HCT116 (cell line): ENCODE measurements at regions not wholly inside any gene's neighbourhood (a gene's known extent, or its start where the extent isn't known, plus 50 kb on each side); places are given as distances from the start of the nearest gene placed in this dataset.

Source experiments
- ATAC-seq: fragments of 200-7000 bp; cut with Tn5 transposase; 2 replicates; pipeline ENCODE4 v1.9.1; 2020; ENCODE audit warnings: mild to moderate bottlenecking, moderate library complexity
- BruUV-seq: library from RNA; stranded (reverse); fragments of 400-500 nt; replicated peaks from 2 replicates; lab custom pipeline; 2021; lab: Mats Ljungman, UMichigan
- CTCF ChIA-PET: fragments of 300-600 bp; sonication (Branson Sonifier 250); formaldehyde crosslinking; loops from one replicate; lab custom pipeline; 2021; ENCODE audit warnings: antibody characterized with exemption; lab: Charles Lee
- POLR2A ChIA-PET: fragments of 300-600, 350-600 bp; sonication (Branson Sonifier 250); formaldehyde crosslinking; loops from one replicate; lab custom pipeline; 2021; ENCODE audit warnings: antibody characterized with exemption; lab: Charles Lee
- RAD21 ChIA-PET, 2 experiments: fragments of 300-600 bp; sonication (Branson Sonifier 250); formaldehyde crosslinking; loops; one replicate each; lab custom pipeline; 2023; ENCODE audit warnings: low total read pairs in 2 of 2; ENCODE audit not compliant: uncharacterized antibody in 2 of 2, unreplicated experiment in 2 of 2, low non-redundant PET in 1 of 2; lab: Charles Lee
- DNase-seq: peaks from one replicate; pipeline ENCODE4 v3.0.0-alpha.2; 2010; ENCODE audit warnings: low read depth, low spot score
- H2AFZ ChIP-seq: fragments of 200-600 bp; shearing (Covaris generic), sonication (generic); 2 replicates; pipeline ENCODE4 v1.6.1; 2017; ENCODE audit warnings: low read depth, mixed run types, mixed read lengths, antibody characterized with exemption, low read length; ENCODE audit not compliant: poor library complexity, severe bottlenecking
- H3K27ac ChIP-seq: 2 replicates; pipeline ENCODE4 v1.5.1; 2012; ENCODE audit warnings: low read depth, low read length
- H3K27me3 ChIP-seq: fragments of 200-600 bp; sonication (generic); 2 replicates; pipeline ENCODE4 v1.6.1; 2016; ENCODE audit warnings: mixed run types, low read length, mixed read lengths; ENCODE audit not compliant: insufficient read depth
- H3K36me3 ChIP-seq, 2 experiments: fragments of 200-500 bp in 1 of 2; fragments of 200-600 bp in 1 of 2; sonication (Bioruptor generic) in 1 of 2; sonication (generic) in 1 of 2; 2 replicates each; pipeline versions ENCODE4 v1.5.1 to v1.6.1; 2014 to 2016; ENCODE audit warnings: low read length in 2 of 2, inconsistent platforms in 1 of 2, mixed read lengths in 1 of 2, mixed run types in 1 of 2; ENCODE audit not compliant: insufficient read depth in 2 of 2, control insufficient read depth in 1 of 2
- H3K4me1 ChIP-seq, 2 experiments: fragments of 200-600 bp in 1 of 2; sonication (generic) in 1 of 2; 2 replicates each; pipeline versions ENCODE4 v1.5.1 to v1.6.1; 2012 to 2017; ENCODE audit warnings: low read length in 2 of 2, inconsistent platforms in 1 of 2, mild to moderate bottlenecking in 1 of 2, mixed read lengths in 1 of 2, mixed run types in 1 of 2, moderate library complexity in 1 of 2; ENCODE audit not compliant: insufficient read depth in 2 of 2, control insufficient read depth in 1 of 2
- H3K4me2 ChIP-seq: fragments of 200-600 bp; sonication (generic); 2 replicates; pipeline ENCODE4 v1.6.1; 2017; ENCODE audit warnings: mixed run types, low read length, mixed read lengths
- H3K4me3 ChIP-seq, 2 experiments: fragments of 200-600 bp in 1 of 2; sonication (generic) in 1 of 2; replicated peaks in 1 of 2; 2 replicates each; pipeline ENCODE4 v1.5.1; 2011 to 2016; ENCODE audit warnings: low read length in 2 of 2, control low read depth in 1 of 2, low read depth in 1 of 2, mild to moderate bottlenecking in 1 of 2, mixed read lengths in 1 of 2, mixed run types in 1 of 2
- H3K79me2 ChIP-seq: fragments of 200-600 bp; sonication (generic); 2 replicates; pipeline ENCODE4 v1.6.1; 2017; ENCODE audit warnings: mild to moderate bottlenecking, mixed run types, low read length, moderate library complexity, mixed read lengths; ENCODE audit not compliant: insufficient read depth
- H3K9ac ChIP-seq: fragments of 200-600 bp; sonication (generic); 2 replicates; pipeline ENCODE4 v1.6.1; 2016; ENCODE audit warnings: low read length, mixed read lengths
- H3K9me2 ChIP-seq: fragments of 200-600 bp; sonication (generic), shearing (Covaris generic); 2 replicates; pipeline ENCODE4 v1.6.1; 2017; ENCODE audit warnings: mixed run types, mild to moderate bottlenecking, moderate library complexity; ENCODE audit not compliant: insufficient read depth
- H3K9me3 ChIP-seq, 2 experiments: fragments of 200-500 bp in 1 of 2; fragments of 200-600 bp in 1 of 2; sonication (Bioruptor generic) in 1 of 2; sonication (generic) in 1 of 2; 2 replicates each; pipeline ENCODE4 v1.6.1; 2014 to 2017; ENCODE audit warnings: low read length in 2 of 2, mixed read lengths in 2 of 2, inconsistent platforms in 1 of 2, low read depth in 1 of 2, mild to moderate bottlenecking in 1 of 2, mixed run types in 1 of 2, moderate library complexity in 1 of 2; ENCODE audit not compliant: control insufficient read depth in 1 of 2, insufficient read depth in 1 of 2
- H4K20me1 ChIP-seq: fragments of 200-600 bp; sonication (generic), shearing (Covaris generic); 2 replicates; pipeline ENCODE4 v1.6.1; 2017; ENCODE audit warnings: mixed run types, mild to moderate bottlenecking, moderate library complexity; ENCODE audit not compliant: insufficient read depth
- ATF3 ChIP-seq: IDR thresholded peaks from 2 replicates; pipeline ENCODE4 v1.6.1; 2012
- CEBPB ChIP-seq: IDR thresholded peaks from 2 replicates; pipeline ENCODE4 v1.6.1; 2012; ENCODE audit warnings: low read depth
- CTCF ChIP-seq, 3 experiments: fragments of 200-600 bp in 1 of 3; sonication (generic) in 1 of 3; IDR thresholded peaks in 2 of 3; conservative IDR thresholded peaks in 1 of 3; 2 replicates each; pipeline ENCODE4 v1.5.1; 2012 to 2017; ENCODE audit warnings: low read depth in 2 of 3, low read length in 2 of 3, antibody characterized with exemption in 1 of 3, borderline replicate concordance in 1 of 3, control low read depth in 1 of 3, mild to moderate bottlenecking in 1 of 3, mixed read lengths in 1 of 3, mixed run types in 1 of 3, moderate library complexity in 1 of 3; ENCODE audit not compliant: insufficient read depth in 1 of 3
- EGR1 ChIP-seq: IDR thresholded peaks from 2 replicates; pipeline ENCODE4 v1.6.1; 2012; ENCODE audit warnings: low read depth
- ELF1 ChIP-seq: IDR thresholded peaks from 2 replicates; pipeline ENCODE4 v1.6.1; 2012; ENCODE audit warnings: low read depth, borderline replicate concordance
- EZH2 ChIP-seq: fragments of 200-600 bp; sonication (generic); IDR thresholded peaks from 2 replicates; pipeline ENCODE4 v1.6.1; 2017; ENCODE audit warnings: antibody characterized with exemption, mixed run types
- EZH2phosphoT487 ChIP-seq: fragments of 200-600 bp; IDR thresholded peaks from 2 replicates; pipeline ENCODE4 v1.6.1; 2018; ENCODE audit warnings: antibody characterized with exemption, borderline replicate concordance
- FOSL1 ChIP-seq: IDR thresholded peaks from 2 replicates; pipeline ENCODE4 v1.6.1; 2012; ENCODE audit warnings: low read depth
- JUND ChIP-seq: IDR thresholded peaks from 2 replicates; pipeline ENCODE4 v1.6.1; 2012
- MAX ChIP-seq: IDR thresholded peaks from 2 replicates; pipeline ENCODE4 v1.6.1; 2012
- POLR2A ChIP-seq: IDR thresholded peaks from 2 replicates; pipeline ENCODE4 v1.7.0; 2011; ENCODE audit warnings: borderline replicate concordance; ENCODE audit not compliant: insufficient read depth, insufficient read length; ENCODE audit errors: extremely low read depth
- POLR2AphosphoS5 ChIP-seq: IDR thresholded peaks from 2 replicates; pipeline ENCODE4 v1.6.1; 2011; ENCODE audit warnings: mild to moderate bottlenecking, low read depth, low read length, moderate library complexity
- SIN3A ChIP-seq: IDR thresholded peaks from 2 replicates; pipeline ENCODE4 v1.6.1; 2012; ENCODE audit warnings: low read depth
- SP1 ChIP-seq: IDR thresholded peaks from 2 replicates; pipeline ENCODE4 v1.6.1; 2012; ENCODE audit warnings: low read depth
- SRF ChIP-seq: IDR thresholded peaks from 2 replicates; pipeline ENCODE4 v1.6.1; 2012; ENCODE audit warnings: low read depth
- TCF7L2 ChIP-seq: IDR thresholded peaks from 2 replicates; pipeline ENCODE4 v1.7.0; 2011; ENCODE audit warnings: borderline replicate concordance, inconsistent platforms; ENCODE audit not compliant: insufficient read depth, insufficient read length; ENCODE audit errors: extremely low read depth
- ZBTB33 ChIP-seq: IDR thresholded peaks from 2 replicates; pipeline ENCODE4 v1.6.1; 2011; ENCODE audit warnings: mild to moderate bottlenecking, low read length, moderate library complexity; ENCODE audit not compliant: insufficient replicate concordance; ENCODE audit errors: extremely low read depth
- ZFX ChIP-seq: fragments of 450-650 bp; IDR thresholded peaks from 2 replicates; pipeline ENCODE4 v1.6.1; 2017
- ZNF274 ChIP-seq: fragments of 200-500 bp; sonication (Bioruptor generic); IDR thresholded peaks from 2 replicates; pipeline ENCODE4 v1.6.1; 2014; ENCODE audit warnings: mild to moderate bottlenecking, low read depth, low read length, inconsistent platforms
- intact Hi-C: fragments of 100-400 bp; cut with micrococcal nuclease; formaldehyde crosslinking; loops from 2 replicates; pipeline ENCODE4 v1.10.0; 2022

DNA sequence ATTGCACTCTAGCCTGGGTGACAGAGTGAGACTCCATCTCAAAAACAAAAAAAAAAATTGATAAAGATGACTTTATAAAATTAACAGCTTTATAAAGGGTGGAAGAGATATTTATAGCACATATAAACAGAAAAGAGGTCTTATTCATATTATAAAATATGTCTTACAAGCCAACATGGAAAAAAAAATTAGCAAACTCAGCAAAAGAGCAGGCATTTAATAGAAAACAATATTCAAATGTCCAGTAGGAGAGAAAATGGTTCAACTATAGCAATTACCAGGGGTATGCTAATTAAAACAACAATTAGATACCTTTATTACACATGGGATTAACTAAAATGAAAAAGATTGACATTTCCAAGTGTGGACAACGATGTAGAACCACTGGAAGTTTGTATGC, 929.1 kb downstream of the REEP3 start:
- RAD21 ChIA-PET = no interaction called here
- no TSS peak for BruUV-seq

More for the DNA sequence above, 929.1 kb downstream of the REEP3 start:
- intact Hi-C loops = no loop called here
- H3K9me2 ChIP-seq = no peaks in the 10 kb centered on the region
- no peak for ATAC-seq
- H3K36me3 ChIP-seq = no peaks in the 10 kb centered on the region
- H3K79me2 ChIP-seq = no peaks in the 10 kb centered on the region
- no peaks in the 10 kb centered on the region for H3K9me3 ChIP-seq
- H3K4me3 ChIP-seq = no peak overlapping the region
- no peak overlapping the region for H3K27ac ChIP-seq
- no peaks in the 10 kb centered on the region for H4K20me1 ChIP-seq
- no peak overlapping the region for H3K9ac ChIP-seq
- POLR2A ChIA-PET = no interaction called here
- TF ChIP-seq EZH2phosphoT487 = no peak
- TF ChIP-seq ZFX = no peak
- no peak for TF ChIP-seq ZBTB33
- TF ChIP-seq JUND = no peak
- no peak for TF ChIP-seq CTCF (IDR thresholded peaks at IDR 0.05 in 2 of 3, conservative IDR thresholded peaks at IDR 0.05 in 1 of 3; ENCODE audit: borderline replicate concordance in 1 of 3, insufficient read depth in 1 of 3, low read depth in 2 of 3, low read length in 2 of 3)
- TF ChIP-seq EGR1 = no peak
- no peak for TF ChIP-seq SIN3A
- no peak for TF ChIP-seq ATF3
- no peak for TF ChIP-seq EZH2
- TF ChIP-seq ZNF274 = no peak
- TF ChIP-seq TCF7L2 = no peak
- no peak for TF ChIP-seq FOSL1
- no peak for TF ChIP-seq ELF1
- no peak for TF ChIP-seq MAX
- no peak for TF ChIP-seq SP1
- no peak for TF ChIP-seq CEBPB
- no peak for TF ChIP-seq POLR2AphosphoS5
- no peak for TF ChIP-seq POLR2A
- TF ChIP-seq SRF = no peak
- CTCF ChIA-PET = no interaction called here
- DNase-seq = no peak
- H3K4me2 ChIP-seq = no peak overlapping the region
- no peak overlapping the region for H2AFZ ChIP-seq
- no peaks in the 10 kb centered on the region for H3K27me3 ChIP-seq
- H3K4me1 ChIP-seq = no peaks in the 10 kb centered on the region
